HG02678 (cell line): ENCODE measurements at regions not wholly inside any gene's neighbourhood (a gene's known extent, or its start where the extent isn't known, plus 50 kb on each side); places are given as distances from the start of the nearest gene placed in this dataset.
"Not testable (repeated sequence)": the region's sequence is repeated elsewhere in the genome, so short reads cannot be mapped to it uniquely, and the experiment has no call there.

Source experiments
- ATAC-seq: cut with Tn5 transposase; IDR thresholded peaks from one replicate; pipeline ENCODE4 v1.9.1; 2021; ENCODE audit warnings: mild to moderate bottlenecking, moderate library complexity; ENCODE audit not compliant: unreplicated experiment

DNA sequence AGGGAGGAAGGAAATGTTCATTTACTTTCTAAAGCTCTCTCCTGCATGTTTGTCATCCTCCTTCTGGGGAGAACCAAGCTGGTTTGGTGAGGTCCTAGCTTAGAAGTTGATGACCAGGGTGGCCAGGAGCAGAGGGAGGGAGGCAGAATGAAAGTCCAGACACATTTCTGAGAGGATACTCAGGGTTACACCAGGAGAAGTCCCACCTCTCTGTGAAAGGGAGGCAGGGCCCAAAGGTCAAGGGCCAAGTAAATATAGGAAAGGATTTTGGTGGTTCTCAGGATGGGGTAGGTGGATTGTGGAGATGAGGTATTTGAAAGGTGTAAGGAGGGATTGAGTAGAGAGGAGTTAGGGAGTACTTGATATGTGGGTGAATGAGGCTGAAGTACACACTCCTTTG is 58.0 kb upstream of the FBXO11 start:
- no peak for ATAC-seq

DNA sequence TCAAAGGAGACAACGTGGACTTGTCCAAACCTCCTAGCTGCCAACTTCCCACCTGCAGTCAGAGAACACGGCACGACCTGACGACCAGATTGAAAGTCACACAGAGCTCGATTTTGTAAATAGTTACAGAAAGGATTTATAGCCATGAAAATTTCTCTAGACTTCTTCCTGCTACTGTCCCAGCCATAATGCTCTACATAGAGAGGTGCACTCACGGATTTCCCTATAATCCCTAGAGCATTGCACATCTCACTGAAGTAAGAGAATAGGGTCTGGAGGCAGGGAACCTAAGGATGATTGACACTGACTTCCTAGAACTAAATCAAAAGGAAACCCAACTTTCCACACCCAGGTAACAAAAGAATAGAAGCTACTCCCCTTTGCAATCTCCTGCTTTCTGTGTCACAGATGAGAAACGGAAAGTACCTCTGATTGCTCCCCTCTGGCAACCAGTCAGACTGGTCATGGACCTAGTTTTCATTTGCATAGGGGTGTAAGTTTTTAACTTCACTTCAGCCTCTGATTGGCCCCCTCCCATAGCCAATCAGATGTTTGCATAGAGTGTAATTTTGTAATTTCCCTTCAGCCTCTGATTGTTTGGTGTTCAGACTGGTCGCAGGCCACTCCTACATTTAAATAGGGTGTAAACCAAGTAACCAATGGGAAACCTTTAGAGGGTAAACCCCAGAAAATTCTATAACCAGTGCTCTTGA is 58.6 kb upstream of the FBXO11 start:
- ATAC-seq, result no peak

DNA sequence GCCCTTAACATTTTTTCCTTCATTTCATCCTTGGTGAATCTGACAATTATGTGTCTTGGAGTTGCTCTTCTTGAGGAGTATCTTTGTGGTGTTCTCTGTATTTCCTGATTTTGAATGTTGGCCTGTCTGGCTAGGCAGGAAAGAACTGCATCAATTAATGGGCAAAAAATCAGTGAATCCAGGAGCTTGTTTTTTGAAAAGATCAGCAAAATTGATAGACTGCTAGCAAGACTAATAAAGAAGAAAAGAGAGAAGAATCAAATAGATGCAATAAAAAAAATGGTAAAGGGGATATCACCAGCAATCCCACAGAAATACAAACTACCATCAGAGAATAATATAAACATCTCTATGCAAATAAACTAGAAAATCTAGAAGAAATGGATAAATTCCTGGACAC is 70.4 kb upstream of the FBXO11 start:
- ATAC-seq, result not testable (repeated sequence)

DNA sequence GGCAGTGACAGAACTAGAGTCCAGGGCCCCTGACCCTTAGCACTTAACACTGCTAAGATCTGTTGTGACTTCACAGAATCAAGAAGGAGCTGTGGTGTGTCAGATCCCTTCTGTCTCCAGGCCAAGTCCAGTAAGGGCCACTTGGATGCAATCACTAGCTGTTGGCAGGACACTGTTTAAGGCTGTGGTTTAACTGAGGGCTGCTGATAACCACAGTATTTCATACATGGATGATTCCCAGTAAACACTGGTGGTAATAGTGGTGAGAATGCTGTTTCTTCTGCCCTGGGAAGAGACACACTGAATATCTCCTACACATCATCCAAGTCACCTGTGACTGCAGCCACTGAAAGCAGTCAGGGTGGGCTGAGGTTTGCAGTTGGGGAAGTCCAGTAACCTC is 77.7 kb upstream of the FBXO11 start:
- no peak for ATAC-seq

DNA sequence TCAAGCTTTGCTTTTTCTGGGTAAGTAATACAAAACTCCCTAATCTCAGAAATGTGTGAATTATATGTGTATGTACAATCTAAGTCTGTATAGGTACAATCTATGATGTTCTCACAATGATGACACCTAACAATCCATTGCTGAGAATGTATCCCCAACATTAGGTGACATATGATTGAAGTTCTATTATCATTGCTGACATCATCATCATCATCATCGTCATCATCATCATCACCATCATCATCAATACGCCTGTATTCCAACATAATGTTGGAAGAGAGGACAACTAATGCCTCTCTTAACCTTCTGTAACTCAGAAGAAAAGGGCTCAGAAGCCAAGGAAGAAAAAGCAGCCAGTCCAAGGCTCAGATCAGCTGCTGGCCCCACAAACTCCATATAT is 84.2 kb upstream of the FBXO11 start:
- ATAC-seq, result no peak

DNA sequence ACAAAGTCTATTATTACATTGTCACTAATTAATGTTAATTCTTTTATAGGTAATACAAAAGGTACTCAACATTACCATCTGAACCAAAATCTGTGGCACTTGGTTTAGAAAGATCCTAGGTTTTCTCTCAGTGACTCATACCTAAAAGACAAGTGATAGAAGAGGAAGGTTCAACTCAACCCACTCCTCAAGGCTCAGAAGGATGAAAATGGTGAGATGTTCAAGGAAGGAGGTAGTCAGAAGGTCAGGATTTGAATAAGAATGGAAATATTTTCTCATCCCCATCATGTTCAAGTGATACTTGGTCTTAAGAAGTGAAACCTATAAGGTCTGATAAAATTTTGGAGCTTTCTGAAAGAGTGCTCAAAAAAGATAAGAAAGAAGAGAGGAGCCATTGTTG is 86.4 kb upstream of the FBXO11 start:
- ATAC-seq, result no peak

DNA sequence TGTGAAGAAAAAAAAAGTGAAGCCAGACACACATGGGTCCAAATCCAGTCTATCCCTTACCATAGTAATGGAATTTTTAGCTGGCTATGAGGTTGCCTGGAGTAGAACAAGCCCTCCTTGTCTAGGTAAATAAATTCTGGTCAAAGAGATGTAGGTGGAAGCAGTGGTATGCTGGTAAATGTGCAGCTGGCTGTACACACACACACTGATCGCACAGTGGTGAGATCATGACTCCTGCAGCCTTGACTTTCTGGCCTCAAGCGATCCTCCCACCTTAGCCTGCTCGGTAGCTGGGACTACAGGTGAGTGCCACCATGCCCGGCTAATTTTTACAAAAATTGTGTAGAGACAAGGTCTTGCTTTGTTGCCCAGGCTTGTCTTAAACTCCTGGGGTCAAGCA is 90.5 kb upstream of the FBXO11 start:
- ATAC-seq, result no peak

DNA sequence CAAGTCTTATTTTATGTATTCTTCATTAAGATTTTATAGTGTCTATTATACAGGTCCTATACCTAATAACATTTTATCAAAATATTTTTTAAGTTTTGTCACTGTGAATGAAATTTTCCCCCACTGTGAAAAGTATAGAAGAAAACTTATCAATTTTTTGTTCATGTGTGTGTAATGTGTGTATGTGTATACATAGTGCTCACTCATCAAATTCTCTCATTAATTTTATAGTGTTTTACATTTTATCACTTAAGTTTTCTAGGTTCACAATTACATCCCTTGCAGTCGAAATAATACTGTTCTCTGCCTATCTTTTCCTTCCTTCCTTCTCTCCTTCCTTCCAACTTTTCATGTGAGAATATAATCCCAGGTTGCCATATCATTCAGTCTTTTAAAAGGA is 93.2 kb upstream of the FBXO11 start:
- ATAC-seq, result no peak

DNA sequence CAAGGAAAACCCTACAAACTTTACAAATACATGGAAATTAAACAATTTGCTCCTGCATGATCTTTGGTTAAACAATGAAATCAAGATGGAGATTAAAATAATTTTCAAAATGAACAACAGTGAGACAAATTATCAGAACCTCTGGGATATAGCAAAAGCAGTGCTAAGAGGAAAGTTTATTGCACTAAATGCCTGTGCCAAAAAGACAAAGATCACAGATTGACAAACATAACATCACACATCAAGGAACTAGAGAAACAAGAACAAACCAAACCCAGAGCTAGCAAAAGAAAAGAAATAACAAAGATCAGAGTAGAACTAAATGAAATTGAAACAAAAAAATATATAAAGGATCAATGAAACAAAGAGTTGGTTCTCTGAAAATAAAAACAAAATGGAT is 95.2 kb upstream of the FBXO11 start:
- no peak for ATAC-seq

DNA sequence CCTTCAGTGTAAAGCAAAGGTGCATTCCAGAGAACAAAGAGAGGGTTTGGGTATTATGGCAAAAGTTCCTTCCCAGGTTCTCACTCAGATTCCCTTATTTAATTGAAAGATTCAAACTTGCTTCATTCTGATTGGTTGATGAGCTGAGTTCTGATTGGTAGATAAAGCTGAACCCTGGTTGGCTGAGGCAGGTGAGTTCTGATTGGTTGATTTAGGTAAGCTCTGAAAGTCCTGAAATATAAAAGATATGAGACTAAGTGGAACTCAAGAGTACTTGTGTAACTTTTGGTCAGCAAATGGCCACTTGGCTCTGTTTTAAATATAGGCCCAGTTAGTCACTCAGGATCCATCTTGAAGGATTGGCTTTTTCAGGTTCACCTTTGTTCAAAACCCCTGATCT is 99.8 kb upstream of the FBXO11 start:
- no peak for ATAC-seq

DNA sequence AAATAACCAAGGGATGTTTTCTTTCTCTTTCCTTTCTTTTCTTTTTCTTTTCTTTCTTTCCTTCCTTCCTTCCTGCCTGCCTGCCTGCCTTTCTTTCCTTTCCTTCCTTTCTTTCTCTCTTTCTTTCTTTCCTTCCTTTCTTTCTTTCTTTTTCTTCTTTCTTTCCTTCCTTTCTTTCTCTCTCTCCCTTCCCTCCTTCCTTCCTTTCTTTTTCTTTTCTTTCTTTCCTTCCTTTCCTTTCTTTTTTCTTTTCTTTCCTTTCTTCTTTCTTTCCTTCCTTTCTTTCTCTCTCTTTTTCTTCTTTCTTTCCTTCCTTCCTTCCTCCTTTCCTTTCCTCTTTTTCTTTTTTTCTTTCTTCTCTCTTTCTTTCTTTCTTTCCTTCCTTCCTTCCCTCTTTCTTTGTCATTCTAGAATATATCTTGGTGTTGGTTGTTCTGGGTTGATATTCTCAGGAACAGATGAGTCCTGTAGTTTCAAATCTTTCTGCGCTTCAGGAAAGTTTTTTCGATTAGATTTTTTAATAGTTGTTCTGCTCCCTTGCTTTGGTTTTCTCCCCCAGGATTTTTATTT is 101.5 kb upstream of the FBXO11 start:
- ATAC-seq, result no peak

DNA sequence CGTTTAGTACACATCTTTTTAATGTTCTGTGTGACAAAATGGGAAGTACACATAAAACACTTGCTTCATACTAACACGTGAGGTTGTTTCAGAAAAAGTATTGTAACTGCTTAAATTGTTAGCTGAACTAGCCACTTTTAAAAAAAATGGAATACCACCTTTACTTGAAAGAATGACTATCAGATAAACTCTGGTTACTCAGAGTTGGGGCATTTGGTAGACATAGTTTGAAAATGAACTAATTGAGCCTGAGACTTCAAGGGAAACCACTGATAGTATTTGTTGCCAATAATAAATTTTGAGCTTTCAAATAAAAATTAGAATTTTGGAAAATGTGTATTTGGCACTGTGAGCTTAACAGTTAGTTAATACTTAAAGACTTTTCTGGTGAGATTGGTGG is 103.0 kb upstream of the FBXO11 start:
- ATAC-seq, result no peak

DNA sequence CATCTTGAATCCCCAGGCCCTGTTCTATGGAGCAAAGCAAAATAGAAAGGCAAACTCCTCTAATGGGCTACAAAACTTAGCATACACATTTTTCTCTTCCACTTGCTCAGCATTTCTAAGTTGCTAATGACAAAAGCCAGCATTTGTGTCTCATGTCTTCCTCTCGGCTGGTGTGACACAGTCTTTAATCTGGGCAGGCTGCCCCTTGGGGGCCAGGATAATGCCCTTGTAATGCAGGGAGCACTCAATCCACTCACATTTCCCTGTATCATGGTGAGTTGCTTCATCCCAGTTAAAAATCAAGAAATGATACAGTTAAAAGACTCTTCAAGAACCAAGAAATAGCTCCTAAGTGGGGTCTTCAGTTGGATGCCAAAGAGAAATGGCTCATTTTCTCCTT is 109.1 kb upstream of the FBXO11 start:
- no peak for ATAC-seq

DNA sequence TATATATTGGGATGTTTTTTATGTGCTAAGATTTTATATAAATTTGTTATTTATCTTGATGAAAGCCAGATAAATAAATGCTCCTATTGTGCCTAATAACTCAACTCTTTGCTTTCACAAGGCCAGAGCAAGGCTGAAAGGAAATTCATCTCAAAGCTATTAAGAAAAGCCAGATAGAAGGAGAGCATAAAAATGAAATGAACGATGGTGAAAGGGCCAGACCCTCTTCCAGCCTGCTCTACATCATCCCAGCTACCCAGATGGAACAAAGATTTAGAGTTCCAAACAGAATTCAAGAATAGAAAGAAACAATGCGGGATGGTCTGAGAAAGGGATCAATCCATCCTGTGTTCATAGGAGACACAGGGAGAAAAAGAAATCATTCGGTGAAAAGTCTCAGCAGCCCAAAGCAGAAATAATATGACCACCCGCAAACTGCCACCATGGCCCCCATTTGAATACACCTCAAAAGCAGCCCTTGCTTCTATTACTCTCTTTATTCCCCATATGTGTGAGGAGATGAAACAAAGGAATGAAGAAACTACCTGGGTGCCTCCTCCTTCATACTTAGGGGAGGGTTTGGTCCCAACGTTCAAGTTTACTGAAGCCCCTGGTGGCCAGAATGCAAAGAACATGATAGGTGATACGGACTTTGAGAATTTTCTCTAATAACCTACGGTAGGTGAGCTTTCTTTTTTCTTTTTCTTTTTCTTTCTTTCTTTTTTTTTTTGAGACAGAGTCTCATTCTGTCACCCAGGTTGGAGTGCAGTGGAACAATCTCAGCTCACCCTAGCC is 110.1 kb upstream of the FBXO11 start:
- no peak for ATAC-seq

DNA sequence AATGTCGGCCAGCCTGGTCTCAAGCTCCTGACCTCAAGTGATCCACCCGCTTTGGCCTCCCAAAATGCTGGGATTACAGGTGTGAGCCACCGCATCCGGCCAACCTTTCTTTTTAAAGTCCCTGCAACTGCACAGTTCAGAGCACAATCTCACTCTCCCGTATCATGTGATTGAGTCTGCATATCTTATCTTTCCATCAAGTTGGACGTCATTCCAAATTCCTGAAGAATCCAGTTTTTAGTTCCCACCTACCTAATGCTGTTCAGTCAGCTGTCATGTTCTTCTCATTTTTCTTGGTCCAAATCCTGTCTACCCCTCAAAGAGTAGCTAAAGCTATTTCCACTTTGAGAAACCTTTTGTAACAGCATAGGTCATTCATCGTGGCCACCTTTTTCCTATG is 110.8 kb upstream of the FBXO11 start:
- ATAC-seq, result no peak

DNA sequence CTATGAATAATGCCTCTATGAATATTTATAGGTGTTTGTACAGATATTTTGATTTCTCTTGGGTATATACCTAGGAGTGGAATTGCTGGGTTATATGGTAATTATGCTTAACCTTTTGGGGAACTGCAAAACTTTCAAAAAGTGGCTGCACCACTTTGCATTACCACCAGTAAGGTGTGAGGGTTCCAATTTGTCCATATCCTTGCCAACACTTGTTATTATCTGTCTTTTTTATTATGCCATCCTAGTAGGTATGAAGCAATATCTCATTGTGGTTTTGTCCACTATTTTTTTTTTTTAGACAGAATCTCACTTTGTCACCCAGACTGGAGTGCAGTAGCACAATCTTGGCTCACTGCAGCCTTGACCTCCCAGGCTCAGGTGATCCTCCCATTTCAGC is 112.2 kb upstream of the FBXO11 start:
- ATAC-seq, result no peak

DNA sequence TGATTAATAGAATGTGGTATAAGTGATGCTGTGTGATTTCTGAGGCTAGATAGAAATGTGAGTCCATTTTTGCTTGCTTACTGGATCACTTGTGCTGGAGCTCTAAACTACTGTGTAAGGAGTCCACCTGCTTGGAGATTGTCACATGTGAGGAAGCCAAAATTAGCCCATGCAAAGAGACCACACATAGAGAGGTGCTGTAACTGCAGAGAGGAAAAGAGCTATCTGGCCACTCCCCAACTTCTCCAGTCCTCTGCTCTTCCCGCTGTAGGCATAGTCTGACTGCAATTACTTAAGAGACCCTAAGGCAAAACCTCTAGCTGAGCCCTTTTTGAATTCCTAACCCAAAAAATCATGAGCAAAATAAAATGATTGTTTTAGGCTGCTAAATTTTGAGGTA is 120.6 kb upstream of the FBXO11 start:
- no peak for ATAC-seq

DNA sequence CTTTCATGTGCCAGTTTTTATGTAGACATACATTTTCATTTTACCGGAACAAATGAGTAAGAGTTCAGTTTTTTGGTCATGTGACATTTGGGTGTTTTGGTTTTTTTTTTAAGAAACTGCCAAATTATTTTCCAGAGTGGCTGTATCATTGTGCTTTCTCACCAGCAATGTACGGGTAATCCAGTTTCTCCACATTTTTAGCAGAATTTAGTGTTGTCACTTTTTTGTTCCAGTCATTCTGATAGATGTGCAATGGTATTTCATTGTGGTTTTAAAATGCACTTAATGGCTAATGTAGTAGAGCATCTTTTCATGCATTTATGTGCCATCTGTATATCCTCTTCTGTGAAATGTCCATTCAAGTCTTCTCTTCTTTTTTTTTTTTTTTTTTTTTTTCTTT is 126.5 kb upstream of the FBXO11 start:
- ATAC-seq, result no peak

DNA sequence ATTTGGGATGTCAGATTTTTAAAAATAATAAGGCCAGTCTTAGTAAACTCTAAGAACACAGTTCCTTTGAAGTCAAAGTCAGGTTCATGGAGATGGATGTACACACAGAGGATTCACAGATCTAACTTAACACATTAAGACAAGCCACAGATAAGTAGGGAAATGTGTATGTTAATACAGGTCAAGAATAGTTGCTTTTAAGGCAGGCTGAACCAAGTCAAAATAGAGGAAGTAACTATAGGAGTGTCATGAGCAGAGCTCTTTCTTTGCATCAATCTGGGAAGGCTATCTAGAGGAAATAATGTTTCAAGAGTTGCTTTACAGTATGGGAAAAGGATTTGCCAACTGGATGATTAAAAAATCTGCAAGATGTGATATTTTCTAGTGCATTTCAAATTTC is 128.0 kb upstream of the FBXO11 start:
- ATAC-seq, result no peak

DNA sequence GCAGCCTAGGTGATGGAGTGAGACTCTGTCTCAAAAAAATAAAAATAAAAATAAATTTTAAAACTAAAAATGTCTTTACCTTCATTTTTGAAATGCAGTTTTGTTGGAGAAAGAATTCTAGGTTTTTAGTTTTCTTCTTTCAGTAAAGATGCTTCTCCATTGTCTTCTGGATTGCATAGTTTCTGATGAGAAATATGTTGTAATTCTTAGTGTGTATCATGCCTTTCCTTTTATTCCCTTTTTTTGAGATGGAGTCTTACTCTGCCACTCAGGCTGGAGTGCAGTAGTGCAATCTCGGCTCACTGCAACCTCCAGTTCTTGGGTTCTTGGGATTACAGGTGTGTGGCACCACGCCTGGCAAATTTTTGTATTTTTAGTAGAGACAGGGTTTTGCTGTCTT is 130.0 kb upstream of the FBXO11 start:
- ATAC-seq, result no peak

DNA sequence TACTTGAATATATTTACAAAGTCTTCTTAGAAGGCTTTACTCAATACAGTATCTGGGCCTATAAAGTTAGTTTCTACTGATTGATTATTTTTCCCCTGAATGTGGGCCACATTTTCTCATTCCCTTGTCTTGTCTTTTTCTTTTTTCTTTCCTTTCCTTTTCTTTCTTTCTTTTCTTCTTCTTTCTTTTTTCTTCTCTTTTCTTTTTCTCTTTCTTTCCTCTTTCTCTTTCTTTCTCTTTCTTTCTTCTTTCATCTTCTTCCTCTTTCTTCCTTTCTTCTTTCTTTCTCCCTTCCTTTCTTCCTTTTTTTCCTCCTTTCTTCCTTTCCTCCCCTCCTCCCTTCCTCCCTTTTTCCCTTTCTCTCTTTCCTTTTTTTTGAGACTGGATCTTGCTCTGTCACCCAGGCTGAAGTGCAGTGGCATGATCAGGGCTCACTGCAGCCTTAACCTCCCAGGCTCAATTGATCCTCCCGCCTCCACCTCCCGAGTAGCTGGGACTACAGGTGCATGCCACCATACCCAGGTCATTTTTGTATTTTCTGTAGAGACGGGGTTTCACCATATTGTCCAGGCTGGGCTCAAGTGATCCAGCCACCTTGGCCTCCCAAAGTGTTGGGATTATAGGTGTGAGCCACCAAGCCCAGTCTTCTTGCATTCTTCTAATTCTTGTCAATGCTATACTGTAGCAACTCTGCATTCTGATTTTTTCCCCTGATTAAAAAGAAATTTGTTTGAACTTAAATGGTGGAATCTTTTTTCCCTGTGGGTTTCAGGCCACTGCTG is 133.1 kb upstream of the FBXO11 start:
- no peak for ATAC-seq
